ENCODE measurements at regions not wholly inside any gene's neighbourhood (a gene's known extent, or its start where the extent isn't known, plus 50 kb on each side); places are given as distances from the start of the nearest gene placed in this dataset.

GRCh38 chrX:96311366-96311765 is 373.3 kb upstream of the DIAPH2 start:
- Mint-ChIP-seq H3K36me3 (ENCODE audit: insufficient read depth, unreplicated experiment) (no peaks in the 10 kb centered on the region), H3K27me3 (ENCODE audit: unreplicated experiment) (no peaks in the 10 kb centered on the region), H3K4me1 (ENCODE audit: low read depth, unreplicated experiment) (no peaks in the 10 kb centered on the region), H3K4me3 (ENCODE audit: low read depth, unreplicated experiment) (no peak overlapping the region), H3K9me3 (ENCODE audit: low read depth, unreplicated experiment) (peaks cover 9% of the 10 kb centered on the region), H3K27ac (ENCODE audit: unreplicated experiment) (no peak overlapping the region)
- CTCF ChIA-PET = no interaction called here
- no peak for TF ChIP-seq CTCF (IDR thresholded peaks at IDR 0.05; ENCODE audit: unreplicated experiment)
- no TSS peak for BruUV-seq (replicated peaks)
- DNase-seq = no peak
- intact Hi-C loops (cut with micrococcal nuclease; ENCODE audit: unreplicated experiment) = no loop called here

DNA sequence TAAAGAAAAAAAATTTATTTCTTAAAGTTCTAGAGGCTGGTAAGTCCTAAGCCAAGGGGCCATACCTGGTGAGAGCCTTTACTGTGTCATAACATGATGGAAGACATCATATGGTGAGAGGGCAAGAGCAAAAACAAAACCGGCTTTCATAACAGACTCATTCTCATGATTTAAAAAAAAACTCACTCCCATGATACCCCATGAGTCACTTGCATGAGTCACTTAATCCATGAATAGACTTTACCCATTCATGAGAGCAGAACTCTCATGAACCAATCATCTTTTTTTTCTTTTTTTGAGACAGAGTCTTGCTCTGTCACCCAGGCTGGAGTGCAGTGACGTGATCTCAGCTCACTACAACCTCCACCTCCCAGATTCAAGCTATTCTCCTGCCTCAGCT is 369.7 kb upstream of the DIAPH2 start:
- Mint-ChIP-seq H3K4me1 (ENCODE audit: low read depth, unreplicated experiment) (no peaks in the 10 kb centered on the region), H3K27me3 (ENCODE audit: unreplicated experiment) (no peaks in the 10 kb centered on the region), H3K36me3 (ENCODE audit: insufficient read depth, unreplicated experiment) (no peaks in the 10 kb centered on the region), H3K4me3 (ENCODE audit: low read depth, unreplicated experiment) (no peak overlapping the region), H3K9me3 (ENCODE audit: low read depth, unreplicated experiment) (peaks cover 9% of the 10 kb centered on the region), H3K27ac (ENCODE audit: unreplicated experiment) (no peak overlapping the region)
- CTCF ChIA-PET = no interaction called here
- BruUV-seq (replicated peaks) = no TSS peak
- intact Hi-C loops (cut with micrococcal nuclease; ENCODE audit: unreplicated experiment) = no loop called here
- peak; percentile 1 for DNase-seq
- TF ChIP-seq CTCF (IDR thresholded peaks at IDR 0.05; ENCODE audit: unreplicated experiment) = no peak

DNA sequence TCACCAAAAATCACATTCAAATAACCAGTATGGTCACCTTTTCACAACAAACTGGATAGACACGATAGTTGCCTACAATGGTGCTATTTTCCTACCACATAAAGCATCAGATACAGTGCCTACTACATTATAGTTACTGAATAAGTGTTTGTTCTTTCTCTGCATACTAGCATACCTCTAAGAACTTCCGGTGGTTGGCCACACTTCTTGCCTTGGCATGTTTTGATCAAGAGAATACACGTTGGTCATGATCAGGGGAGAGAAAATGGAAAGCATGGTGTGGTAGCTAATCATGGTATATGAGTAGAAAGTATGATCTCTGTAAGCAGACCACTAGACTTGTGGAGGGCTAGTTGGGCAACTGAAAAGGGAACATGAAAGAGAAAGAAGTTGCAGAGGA is 322.8 kb upstream of the DIAPH2 start:
- Mint-ChIP-seq H3K27ac (ENCODE audit: unreplicated experiment) (no peak overlapping the region), H3K27me3 (ENCODE audit: unreplicated experiment) (no peaks in the 10 kb centered on the region), H3K4me3 (ENCODE audit: low read depth, unreplicated experiment) (no peak overlapping the region), H3K4me1 (ENCODE audit: low read depth, unreplicated experiment) (no peaks in the 10 kb centered on the region), H3K9me3 (ENCODE audit: low read depth, unreplicated experiment) (no peaks in the 10 kb centered on the region), H3K36me3 (ENCODE audit: insufficient read depth, unreplicated experiment) (no peaks in the 10 kb centered on the region)
- BruUV-seq (replicated peaks) = no TSS peak
- intact Hi-C loops (cut with micrococcal nuclease; ENCODE audit: unreplicated experiment) = no loop called here
- CTCF ChIA-PET = no interaction called here
- DNase-seq = no peak
- no peak for TF ChIP-seq CTCF (IDR thresholded peaks at IDR 0.05; ENCODE audit: unreplicated experiment)

GRCh38 chrX:96372313-96373046 is 312.2 kb upstream of the DIAPH2 start:
- BruUV-seq (replicated peaks) = no TSS peak
- no peak overlapping the region for H3K4me3 Mint-ChIP-seq (ENCODE audit: low read depth, unreplicated experiment)
- no peaks in the 10 kb centered on the region for H3K27me3 Mint-ChIP-seq (ENCODE audit: unreplicated experiment)
- intact Hi-C loops (cut with micrococcal nuclease; ENCODE audit: unreplicated experiment) = loop anchor here (5.0 kb wide), 3 partner anchors 165 to 390 kb away; no protein-coding TSS in a partner anchor
- H3K36me3 Mint-ChIP-seq (ENCODE audit: insufficient read depth, unreplicated experiment) = no peaks in the 10 kb centered on the region
- TF ChIP-seq CTCF (IDR thresholded peaks at IDR 0.05; ENCODE audit: unreplicated experiment) = peak; percentile 43
- no peak overlapping the region for H3K27ac Mint-ChIP-seq (ENCODE audit: unreplicated experiment)
- H3K4me1 Mint-ChIP-seq (ENCODE audit: low read depth, unreplicated experiment) = no peaks in the 10 kb centered on the region
- H3K9me3 Mint-ChIP-seq (ENCODE audit: low read depth, unreplicated experiment) = no peaks in the 10 kb centered on the region
- CTCF ChIA-PET = interaction anchor here (0.8 kb wide), 1 partner anchor 380 kb away, joined by 4 read pairs; no protein-coding TSS in a partner anchor
- peak; percentile 24 for DNase-seq
